ENCODE measurements at regions not wholly inside any gene's neighbourhood (a gene's known extent, or its start where the extent isn't known, plus 50 kb on each side); places are given as distances from the start of the nearest gene placed in this dataset.

- no peak overlapping the region for H3K4me3 Mint-ChIP-seq
- peaks cover 33% of the 10 kb centered on the region for H3K36me3 Mint-ChIP-seq
- TF ChIP-seq CTCF (conservative IDR thresholded peaks at IDR 0.05), result no peak
- no peaks in the 10 kb centered on the region for H3K27me3 Mint-ChIP-seq
- peaks cover 18% of the 10 kb centered on the region for H3K9me3 Mint-ChIP-seq
- no peak for DNase-seq (ENCODE audit: extremely low spot score, unreplicated experiment)
- H3K4me1 Mint-ChIP-seq (ENCODE audit: unreplicated experiment), result peaks cover 32% of the 10 kb centered on the region
- H3K27ac Mint-ChIP-seq, result no peak overlapping the region
Measured at GRCh38 chr6:21900730-21901129, 307.2 kb downstream of the SOX4 start.

- peaks cover 15% of the 10 kb centered on the region for H3K9me3 Mint-ChIP-seq
- TF ChIP-seq CTCF (conservative IDR thresholded peaks at IDR 0.05), result no peak
- H3K4me1 Mint-ChIP-seq (ENCODE audit: unreplicated experiment), result peaks cover 43% of the 10 kb centered on the region
- no peak for DNase-seq (ENCODE audit: extremely low spot score, unreplicated experiment)
- no peak overlapping the region for H3K27ac Mint-ChIP-seq
- H3K4me3 Mint-ChIP-seq, result no peak overlapping the region
- H3K36me3 Mint-ChIP-seq, result peaks cover 29% of the 10 kb centered on the region
- H3K27me3 Mint-ChIP-seq, result no peaks in the 10 kb centered on the region
Measured at GRCh38 chr6:21902628-21903169, 309.1 kb downstream of the SOX4 start.

GRCh38 chr6:21905531-21905930, 312.0 kb downstream of the SOX4 start:
- Mint-ChIP-seq H3K9me3 (peaks cover 6% of the 10 kb centered on the region), H3K27ac (no peak overlapping the region), H3K4me3 (no peak overlapping the region), H3K27me3 (no peaks in the 10 kb centered on the region), H3K4me1 (ENCODE audit: unreplicated experiment) (peaks cover 43% of the 10 kb centered on the region), H3K36me3 (peaks cover 13% of the 10 kb centered on the region)
- TF ChIP-seq CTCF (conservative IDR thresholded peaks at IDR 0.05), result no peak
- DNase-seq (ENCODE audit: extremely low spot score, unreplicated experiment), result no peak

- H3K4me3 Mint-ChIP-seq, result no peak overlapping the region
- no peaks in the 10 kb centered on the region for H3K27me3 Mint-ChIP-seq
- H3K36me3 Mint-ChIP-seq, result peaks cover 18% of the 10 kb centered on the region
- TF ChIP-seq CTCF (conservative IDR thresholded peaks at IDR 0.05), result no peak
- H3K27ac Mint-ChIP-seq, result no peak overlapping the region
- peaks cover 51% of the 10 kb centered on the region for H3K4me1 Mint-ChIP-seq (ENCODE audit: unreplicated experiment)
- peaks cover 4% of the 10 kb centered on the region for H3K9me3 Mint-ChIP-seq
- no peak for DNase-seq (ENCODE audit: extremely low spot score, unreplicated experiment)
Measured at GRCh38 chr6:21906826-21907225, 313.3 kb downstream of the SOX4 start.

GRCh38 chr6:21907291-21907690, 313.7 kb downstream of the SOX4 start:
- DNase-seq (ENCODE audit: extremely low spot score, unreplicated experiment), result no peak
- H3K4me1 Mint-ChIP-seq (ENCODE audit: unreplicated experiment), result peaks cover 55% of the 10 kb centered on the region
- no peaks in the 10 kb centered on the region for H3K27me3 Mint-ChIP-seq
- TF ChIP-seq CTCF (conservative IDR thresholded peaks at IDR 0.05), result no peak
- peaks cover 18% of the 10 kb centered on the region for H3K36me3 Mint-ChIP-seq
- no peak overlapping the region for H3K4me3 Mint-ChIP-seq
- no peak overlapping the region for H3K27ac Mint-ChIP-seq
- peaks cover 4% of the 10 kb centered on the region for H3K9me3 Mint-ChIP-seq

Data from type B pancreatic cell (in vitro differentiated cells).